SK-N-MC (cell line): ENCODE measurements at regions not wholly inside any gene's neighbourhood (a gene's known extent, or its start where the extent isn't known, plus 50 kb on each side); places are given as distances from the start of the nearest gene placed in this dataset.

Experiments
- EZH2 ChIP-seq: fragments of 200-600 bp; sonication (generic); IDR thresholded peaks from one replicate; pipeline ENCODE4 v1.6.1; 2017; ENCODE audit warnings: antibody characterized with exemption
- FOXP2 ChIP-seq: optimal IDR thresholded peaks from 2 replicates; pipeline ENCODE3; 2011; ENCODE audit warnings: mild to moderate bottlenecking, moderate library complexity; ENCODE audit not compliant: insufficient read depth; ENCODE audit errors: extremely low read length, control extremely low read depth
- POLR2AphosphoS5 ChIP-seq: IDR thresholded peaks from 2 replicates; pipeline ENCODE4 v1.6.1; 2012; ENCODE audit warnings: mild to moderate bottlenecking, low read depth, low read length, borderline replicate concordance

- TF ChIP-seq EZH2: no peak
- no peak for TF ChIP-seq POLR2AphosphoS5
- no peak for TF ChIP-seq FOXP2
These were observed 434.5 kb upstream of the CDH9 start for GRCh38 chr5:27472871-27473270.
